GM21619 (cell line): ENCODE measurements at regions not wholly inside any gene's neighbourhood (a gene's known extent, or its start where the extent isn't known, plus 50 kb on each side); places are given as distances from the start of the nearest gene placed in this dataset.

Experiments
- ATAC-seq: cut with Tn5 transposase; IDR thresholded peaks from one replicate; pipeline ENCODE4 v1.9.1; 2021; ENCODE audit not compliant: unreplicated experiment

GRCh38 chr18:76553715-76554546 is 58.9 kb upstream of the ZNF516 start:
- no peak for ATAC-seq

DNA sequence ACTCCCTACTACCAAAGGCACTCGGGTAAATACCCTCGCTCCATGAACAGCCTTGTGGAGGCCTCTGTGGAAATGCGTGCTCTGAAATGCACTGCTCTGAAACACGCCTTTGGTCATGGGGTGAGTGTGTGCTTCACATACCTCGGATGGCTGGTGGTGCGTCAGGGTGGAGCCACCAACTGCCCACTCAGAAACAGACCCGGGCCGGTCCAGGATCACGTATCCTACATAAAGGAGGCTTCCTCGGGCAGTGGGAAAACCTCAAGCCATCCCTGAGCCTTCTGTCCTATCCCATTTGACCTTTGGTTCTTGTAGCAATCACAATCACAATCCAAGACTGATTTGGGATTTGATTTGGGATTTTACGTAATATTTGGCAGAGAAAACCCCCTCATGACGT is 53.5 kb upstream of the ZNF516 start:
- ATAC-seq = no peak

GRCh38 chr18:76547296-76547695 is 52.3 kb upstream of the ZNF516 start:
- ATAC-seq = no peak

GRCh38 chr18:76546436-76546835 is 51.4 kb upstream of the ZNF516 start:
- ATAC-seq = no peak

DNA sequence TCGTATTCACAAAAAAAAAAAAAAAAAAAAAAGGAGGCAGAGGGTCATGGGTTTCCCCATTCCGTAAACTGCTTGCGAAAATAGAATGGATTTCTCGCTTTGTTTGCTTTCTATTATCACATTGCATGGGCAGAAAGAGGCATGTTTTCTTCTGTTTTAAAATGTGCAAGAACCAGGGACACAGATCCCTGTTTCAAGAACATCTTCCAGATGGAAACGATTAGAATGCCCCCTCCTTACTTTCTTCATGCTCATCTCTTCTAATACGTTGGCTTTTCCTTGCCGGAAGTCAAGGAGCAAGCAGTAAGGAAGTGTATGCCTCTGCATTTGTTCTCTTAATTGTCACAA is 51.0 kb upstream of the ZNF516 start:
- ATAC-seq = no peak

DNA sequence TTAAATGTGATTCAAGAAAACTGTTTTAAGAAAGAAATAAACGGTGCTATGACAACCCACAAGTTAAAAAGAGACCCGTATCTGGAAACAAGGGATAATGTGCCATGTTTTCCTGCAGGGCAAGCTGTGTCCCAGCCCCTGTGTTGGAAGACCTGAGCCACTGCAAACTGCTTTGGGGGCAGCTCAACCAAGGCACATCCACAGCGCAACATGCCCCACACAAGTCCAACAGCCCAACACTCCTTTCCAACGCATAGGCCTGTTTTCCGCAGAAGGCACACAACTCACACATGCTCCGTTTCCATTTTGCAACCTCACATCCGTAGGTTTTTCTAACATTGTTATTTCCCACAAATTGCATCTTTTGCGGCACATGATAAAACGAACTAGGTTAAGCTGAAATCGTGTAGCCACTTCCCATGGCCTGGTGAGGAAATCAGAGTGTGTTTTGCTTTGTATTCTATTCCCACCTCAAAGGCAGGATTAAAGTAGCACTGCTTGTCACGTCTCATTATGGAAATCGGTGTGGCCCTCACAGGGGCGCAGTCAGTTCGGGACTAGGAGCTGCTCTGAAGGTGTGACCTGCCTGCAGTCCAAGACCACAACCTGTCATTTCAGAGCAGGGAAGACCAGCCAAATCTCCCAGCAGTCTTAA is 50.5 kb upstream of the ZNF516 start:
- ATAC-seq = no peak

GRCh38 chr18:76544511-76545345 is 49.7 kb upstream of the ZNF516 start:
- no peak for ATAC-seq
